ENCODE measurements at regions not wholly inside any gene's neighbourhood (a gene's known extent, or its start where the extent isn't known, plus 50 kb on each side); places are given as distances from the start of the nearest gene placed in this dataset.

DNA sequence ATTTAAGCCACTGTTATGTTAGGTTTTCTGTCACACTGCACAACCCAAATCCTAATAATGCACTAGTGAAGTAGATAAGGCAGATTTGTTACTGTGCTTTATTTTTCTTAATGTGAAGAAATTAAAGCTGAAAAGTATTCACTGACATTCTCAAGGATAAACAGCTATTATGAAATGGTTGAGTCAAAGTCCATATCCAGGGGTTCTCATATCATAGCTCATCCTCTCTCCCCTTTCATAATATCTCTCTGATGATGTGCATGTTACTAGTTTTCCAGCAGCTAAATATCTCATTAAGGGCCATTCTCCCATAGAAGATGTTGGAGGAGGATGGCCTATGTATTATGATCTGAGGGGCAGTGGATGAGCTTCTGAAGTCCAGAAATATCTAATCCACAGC, 53.6 kb upstream of the CCDC190 start:
- H3K27me3 ChIP-seq = no peaks in the 10 kb centered on the region
- no peaks in the 10 kb centered on the region for H3K36me3 ChIP-seq
- no peaks in the 10 kb centered on the region for H3K4me1 ChIP-seq
- H3K9me3 ChIP-seq = peaks cover 0 to 15% (median 10%) of the 10 kb centered on the region in 4 donors
- no peak for TF ChIP-seq POLR2AphosphoS5 (IDR thresholded peaks at IDR 0.05)
- no peak for TF ChIP-seq EP300 (IDR thresholded peaks at IDR 0.05)
- TF ChIP-seq POLR2A (IDR thresholded peaks at IDR 0.05) = no peak
- TF ChIP-seq, protein P1, sequence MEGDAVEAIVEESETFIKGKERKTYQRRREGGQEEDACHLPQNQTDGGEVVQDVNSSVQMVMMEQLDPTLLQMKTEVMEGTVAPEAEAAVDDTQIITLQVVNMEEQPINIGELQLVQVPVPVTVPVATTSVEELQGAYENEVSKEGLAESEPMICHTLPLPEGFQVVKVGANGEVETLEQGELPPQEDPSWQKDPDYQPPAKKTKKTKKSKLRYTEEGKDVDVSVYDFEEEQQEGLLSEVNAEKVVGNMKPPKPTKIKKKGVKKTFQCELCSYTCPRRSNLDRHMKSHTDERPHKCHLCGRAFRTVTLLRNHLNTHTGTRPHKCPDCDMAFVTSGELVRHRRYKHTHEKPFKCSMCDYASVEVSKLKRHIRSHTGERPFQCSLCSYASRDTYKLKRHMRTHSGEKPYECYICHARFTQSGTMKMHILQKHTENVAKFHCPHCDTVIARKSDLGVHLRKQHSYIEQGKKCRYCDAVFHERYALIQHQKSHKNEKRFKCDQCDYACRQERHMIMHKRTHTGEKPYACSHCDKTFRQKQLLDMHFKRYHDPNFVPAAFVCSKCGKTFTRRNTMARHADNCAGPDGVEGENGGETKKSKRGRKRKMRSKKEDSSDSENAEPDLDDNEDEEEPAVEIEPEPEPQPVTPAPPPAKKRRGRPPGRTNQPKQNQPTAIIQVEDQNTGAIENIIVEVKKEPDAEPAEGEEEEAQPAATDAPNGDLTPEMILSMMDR (IDR thresholded peaks at IDR 0.05) = no peak
- no peak overlapping the region for H3K27ac ChIP-seq
- ATAC-seq (ENCODE audit: low FRiP score in 2 of 2) = no peak
- DNase-seq = no peak
- no peak overlapping the region for H3K4me3 ChIP-seq

DNA sequence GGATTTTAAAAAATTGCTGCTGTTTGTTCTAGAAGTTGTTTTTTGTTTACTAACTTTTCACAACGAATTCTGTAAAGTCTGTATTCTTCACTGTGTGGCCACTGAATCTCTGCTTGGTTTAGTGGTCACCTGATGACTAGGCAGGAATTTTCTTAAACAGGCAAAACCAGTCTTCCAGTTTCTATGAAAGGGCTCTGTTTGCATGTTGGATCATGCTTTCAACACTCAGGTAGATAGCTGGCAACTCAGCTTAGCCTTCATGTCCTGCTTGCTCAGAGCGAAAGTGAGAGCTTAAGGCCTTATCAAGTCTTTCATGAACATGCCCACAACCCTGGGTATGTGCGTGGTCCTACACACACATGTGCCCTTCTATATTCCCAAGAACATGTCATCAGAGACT, 52.4 kb upstream of the CCDC190 start:
- no peak for DNase-seq
- Histone ChIP-seq H3K4me3 (no peak overlapping the region), H3K27ac (no peak overlapping the region), H3K36me3 (no peaks in the 10 kb centered on the region), H3K9me3 (peaks cover 0 to 15% (median 10%) of the 10 kb centered on the region in 4 donors), H3K4me1 (no peaks in the 10 kb centered on the region), H3K27me3 (no peaks in the 10 kb centered on the region)
- 64 to 76% methylated on average over 3 of the region's 3 CpGs for WGBS, 2 donors
- TF ChIP-seq POLR2A (IDR thresholded peaks at IDR 0.05) = no peak
- TF ChIP-seq, protein P1 (IDR thresholded peaks at IDR 0.05) = no peak
- TF ChIP-seq POLR2AphosphoS5 (IDR thresholded peaks at IDR 0.05) = no peak
- no peak for TF ChIP-seq EP300 (IDR thresholded peaks at IDR 0.05)
- no peak for ATAC-seq (ENCODE audit: low FRiP score in 2 of 2)

DNA sequence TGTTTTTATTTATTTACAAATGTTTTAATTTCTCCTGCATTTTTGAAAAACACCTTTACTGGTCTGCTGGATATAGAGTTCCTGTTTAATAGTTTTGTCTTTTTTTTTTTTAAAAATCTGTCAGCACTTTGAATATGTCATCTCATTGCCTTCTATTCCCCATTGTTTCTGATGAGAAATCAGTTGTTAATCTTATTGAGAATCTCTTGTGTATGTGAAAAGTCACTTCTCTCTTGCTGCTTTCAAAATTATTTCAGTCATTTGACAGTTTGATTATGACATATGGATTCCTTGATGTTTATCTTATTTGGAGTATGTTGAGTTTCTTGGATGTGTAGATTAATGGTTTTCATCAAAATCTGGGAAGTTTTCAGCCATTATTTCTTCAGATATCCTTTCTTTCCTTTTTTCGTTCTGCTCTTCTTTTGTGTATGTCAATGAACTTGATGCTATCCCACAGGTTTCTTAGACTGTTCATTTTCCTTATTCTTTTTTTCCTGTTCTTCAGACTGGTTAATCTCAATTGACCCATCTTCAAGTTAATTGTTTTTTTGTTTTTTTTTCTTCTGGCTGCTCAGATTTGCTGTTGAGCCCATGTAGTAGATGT, 51.2 kb upstream of the CCDC190 start:
- no peak overlapping the region for H3K27ac ChIP-seq
- H3K27me3 ChIP-seq = no peaks in the 10 kb centered on the region
- DNase-seq (no peak), ATAC-seq (ENCODE audit: low FRiP score in 2 of 2) (no peak)
- 93% methylated on average over 1 of the region's 1 CpG for WGBS, 2 donors
- H3K9me3 ChIP-seq = peaks cover 0 to 15% (median 10%) of the 10 kb centered on the region in 4 donors
- no peak overlapping the region for H3K4me3 ChIP-seq
- H3K4me1 ChIP-seq = no peaks in the 10 kb centered on the region
- TF ChIP-seq POLR2AphosphoS5 (IDR thresholded peaks at IDR 0.05) (no peak), POLR2A (IDR thresholded peaks at IDR 0.05) (no peak), EP300 (IDR thresholded peaks at IDR 0.05) (no peak)
- TF ChIP-seq, protein P1 (IDR thresholded peaks at IDR 0.05) = no peak
- no peaks in the 10 kb centered on the region for H3K36me3 ChIP-seq

Small RNA genes in the stretch of these regions (small RNA-seq; reads per million reads assigned to genes)
- gene AL392003.1 = 0 reads per million in 4 donors
